SJCRH30 (cell line): ENCODE measurements at regions not wholly inside any gene's neighbourhood (a gene's known extent, or its start where the extent isn't known, plus 50 kb on each side); places are given as distances from the start of the nearest gene placed in this dataset.

ENCODE experiments used
- DNase-seq, 2 experiments: peaks; one replicate each; pipeline ENCODE4 v3.0.0-alpha.2; 2015 to 2020
- H3K27ac ChIP-seq: fragments of 250-450 bp; sonication (Bioruptor Pico); 2 replicates; pipeline ENCODE4 v1.5.1; 2020; ENCODE audit warnings: mild to moderate bottlenecking, moderate library complexity
- H3K27me3 ChIP-seq: fragments of 250-450 bp; sonication (Bioruptor Pico); 2 replicates; pipeline ENCODE4 v1.5.1; 2020; ENCODE audit warnings: mild to moderate bottlenecking, moderate library complexity
- H3K36me3 ChIP-seq: fragments of 250-450 bp; sonication (Bioruptor Pico); 2 replicates; pipeline ENCODE4 v1.5.1; 2020; ENCODE audit warnings: mild to moderate bottlenecking, moderate library complexity
- H3K4me1 ChIP-seq: fragments of 250-450 bp; sonication (Bioruptor Pico); 2 replicates; pipeline ENCODE4 v1.5.1; 2020; ENCODE audit warnings: mild to moderate bottlenecking, moderate library complexity
- H3K4me3 ChIP-seq: fragments of 250-450 bp; sonication (Bioruptor Pico); 2 replicates; pipeline ENCODE4 v1.5.1; 2020; ENCODE audit warnings: mild to moderate bottlenecking, moderate library complexity
- H3K9me3 ChIP-seq: fragments of 250-450 bp; sonication (Bioruptor Pico); replicated peaks from 2 replicates; pipeline ENCODE4 v1.5.1; 2020; ENCODE audit warnings: mild to moderate bottlenecking, moderate library complexity

DNA sequence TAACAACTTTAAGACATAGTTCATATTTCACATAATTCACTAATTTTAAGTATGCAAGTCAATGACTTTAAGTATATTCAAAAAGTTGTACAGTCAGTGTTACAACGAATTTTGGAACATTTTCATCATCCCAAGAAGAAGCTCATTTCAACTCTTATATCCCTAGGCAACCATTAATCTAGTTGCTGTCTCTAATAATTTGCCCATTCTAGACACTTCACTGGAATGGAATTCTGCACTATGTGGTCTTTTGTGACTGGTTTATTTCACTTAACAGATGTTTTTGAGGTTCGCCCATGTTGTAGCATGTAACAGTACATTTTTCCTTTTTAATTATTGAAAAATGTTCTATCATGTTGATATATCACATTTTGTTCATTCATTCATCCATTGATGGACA, 104.2 kb upstream of the SPRED1 start:
- no peak overlapping the region for H3K4me3 ChIP-seq
- H3K27me3 ChIP-seq: no peaks in the 10 kb centered on the region
- 0 out of 2 replicates have a peak, but pooled peaks cover 6% of the 10 kb centered on the region for H3K9me3 ChIP-seq
- H3K36me3 ChIP-seq: no peaks in the 10 kb centered on the region
- H3K4me1 ChIP-seq: no peaks in the 10 kb centered on the region
- no peak overlapping the region for H3K27ac ChIP-seq
- no peak for DNase-seq

DNA sequence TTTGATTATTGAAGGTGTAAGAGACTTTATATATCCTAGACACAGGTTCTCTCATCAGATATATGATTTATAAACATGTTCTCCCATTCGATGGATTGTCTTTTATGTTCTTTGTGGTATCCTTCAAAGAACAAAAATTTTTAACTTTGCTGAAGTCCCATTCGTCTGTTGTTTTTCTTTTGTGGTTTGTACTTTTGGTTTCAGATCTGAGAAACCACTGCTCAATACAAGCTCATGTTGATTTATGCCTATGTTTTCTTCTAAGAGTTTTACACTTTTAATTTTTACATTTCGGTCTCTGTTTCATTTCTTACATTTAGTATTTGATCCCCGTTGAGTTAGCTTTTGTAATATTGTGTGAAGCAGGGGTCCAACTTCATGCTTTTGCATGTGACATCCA, 103.3 kb upstream of the SPRED1 start:
- Histone ChIP-seq H3K27ac (no peak overlapping the region), H3K4me1 (no peaks in the 10 kb centered on the region), H3K9me3 (0 out of 2 replicates have a peak, but pooled peaks cover 6% of the 10 kb centered on the region), H3K36me3 (no peaks in the 10 kb centered on the region), H3K27me3 (no peaks in the 10 kb centered on the region), H3K4me3 (no peak overlapping the region)
- no peak for DNase-seq

DNA sequence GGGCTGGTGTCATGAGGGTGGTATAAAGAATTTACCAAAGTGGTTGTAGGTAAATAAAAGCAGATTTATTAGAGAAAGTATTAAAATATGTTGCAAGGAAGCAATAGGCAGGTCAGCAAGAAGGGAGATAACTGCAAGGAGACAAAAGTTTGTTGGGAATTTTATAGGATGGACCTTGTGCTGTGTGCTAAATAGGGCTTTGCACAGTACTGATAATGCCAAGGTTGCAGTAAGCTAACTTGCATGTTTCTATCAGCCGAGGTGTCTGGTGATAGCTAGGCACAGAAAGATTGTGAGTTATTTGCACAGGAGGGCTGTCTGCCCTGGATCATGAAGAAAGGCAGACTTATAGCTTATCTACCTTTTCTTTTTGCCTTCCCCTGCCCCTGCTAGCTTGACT, 102.5 kb upstream of the SPRED1 start:
- Histone ChIP-seq H3K9me3 (0 out of 2 replicates have a peak, but pooled peaks cover 6% of the 10 kb centered on the region), H3K36me3 (no peaks in the 10 kb centered on the region), H3K4me1 (no peaks in the 10 kb centered on the region), H3K27me3 (no peaks in the 10 kb centered on the region), H3K27ac (no peak overlapping the region), H3K4me3 (no peak overlapping the region)
- DNase-seq: no peak

DNA sequence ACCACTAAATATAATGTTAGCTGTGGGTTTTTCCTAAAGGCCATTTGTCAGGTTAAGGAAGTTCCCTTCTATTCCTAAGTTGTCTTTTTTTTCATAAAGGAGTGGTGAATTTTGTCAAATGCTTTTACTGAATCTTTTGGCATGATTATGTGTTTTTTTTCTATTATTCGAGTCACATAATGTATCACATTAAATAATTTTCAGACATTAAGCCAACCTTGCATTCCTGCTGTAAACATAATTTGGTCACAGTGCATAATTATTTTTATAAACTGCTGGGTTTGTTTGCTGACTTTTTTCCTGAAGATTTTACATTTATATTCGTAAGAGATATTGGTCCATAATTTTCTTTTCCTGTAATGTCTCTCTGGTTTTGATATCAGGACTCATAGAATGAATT, 101.8 kb upstream of the SPRED1 start:
- H3K36me3 ChIP-seq: no peaks in the 10 kb centered on the region
- H3K27ac ChIP-seq: no peak overlapping the region
- no peak overlapping the region for H3K4me3 ChIP-seq
- H3K4me1 ChIP-seq: no peaks in the 10 kb centered on the region
- H3K27me3 ChIP-seq: no peaks in the 10 kb centered on the region
- 0 out of 2 replicates have a peak, but pooled peaks cover 6% of the 10 kb centered on the region for H3K9me3 ChIP-seq
- no peak for DNase-seq

DNA sequence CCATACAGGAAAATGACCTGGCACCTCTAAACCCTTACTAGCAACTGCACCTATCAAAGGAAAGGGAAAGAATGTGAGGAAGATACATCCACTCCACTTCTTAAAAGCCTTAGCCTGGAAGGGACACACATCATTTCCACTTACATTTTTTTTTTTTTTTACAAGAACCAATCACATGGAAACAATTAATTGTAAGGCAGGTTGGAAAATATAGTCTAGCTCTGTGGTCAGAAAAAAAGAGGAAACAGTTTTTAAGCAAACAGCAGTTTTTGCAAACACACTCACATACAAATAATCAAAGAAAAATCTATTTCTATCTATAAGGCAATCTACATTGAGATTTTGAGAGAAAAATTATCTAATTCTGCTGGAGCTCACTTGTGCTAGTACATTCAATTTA, 98.9 kb upstream of the SPRED1 start:
- DNase-seq: no peak
- Histone ChIP-seq H3K4me1 (no peaks in the 10 kb centered on the region), H3K27ac (no peak overlapping the region), H3K36me3 (no peaks in the 10 kb centered on the region), H3K9me3 (0 out of 2 replicates have a peak, but pooled peaks cover 9% of the 10 kb centered on the region), H3K4me3 (no peak overlapping the region), H3K27me3 (no peaks in the 10 kb centered on the region)

DNA sequence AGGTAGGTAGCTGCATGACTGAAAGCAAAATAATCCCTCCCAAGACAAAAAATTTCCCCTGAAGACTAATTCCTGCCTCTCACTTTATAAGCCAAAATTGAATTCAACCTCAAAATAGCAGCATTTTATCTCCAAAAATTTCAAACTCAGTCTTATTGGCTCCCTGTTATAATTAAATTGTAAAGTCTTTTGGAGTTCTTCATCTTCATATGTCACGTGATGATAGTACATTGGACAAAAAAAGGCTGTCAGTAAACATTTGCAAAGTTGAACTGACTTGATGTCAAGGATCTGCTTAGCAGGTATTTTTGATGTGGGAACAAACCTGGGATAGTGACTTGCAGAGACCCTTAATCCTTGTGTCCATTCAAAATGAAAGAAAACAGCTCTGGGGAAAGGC, 98.4 kb upstream of the SPRED1 start:
- no peaks in the 10 kb centered on the region for H3K27me3 ChIP-seq
- H3K4me3 ChIP-seq: no peak overlapping the region
- DNase-seq: no peak
- H3K4me1 ChIP-seq: no peaks in the 10 kb centered on the region
- 0 out of 2 replicates have a peak, but pooled peaks cover 9% of the 10 kb centered on the region for H3K9me3 ChIP-seq
- no peak overlapping the region for H3K27ac ChIP-seq
- no peaks in the 10 kb centered on the region for H3K36me3 ChIP-seq

DNA sequence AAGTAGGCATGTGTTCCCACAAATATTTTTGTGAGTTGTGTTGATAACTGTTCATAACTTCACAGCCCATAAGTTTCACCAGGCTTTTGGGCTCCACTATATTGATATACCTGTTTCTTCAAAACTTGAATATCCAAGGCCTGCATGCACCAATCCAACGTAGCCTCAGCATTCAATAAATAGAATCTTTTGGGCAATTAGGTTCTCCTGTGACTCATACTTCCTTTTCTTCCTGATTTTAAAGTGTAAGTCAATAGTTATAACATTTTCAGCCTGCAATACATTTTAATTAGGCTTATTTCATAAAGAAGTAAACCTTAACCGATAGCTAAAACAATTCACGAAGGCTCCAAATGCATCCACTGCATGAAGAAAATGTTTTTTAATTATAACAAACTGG, 97.8 kb upstream of the SPRED1 start:
- Histone ChIP-seq H3K4me3 (no peak overlapping the region), H3K27me3 (no peaks in the 10 kb centered on the region), H3K27ac (no peak overlapping the region), H3K36me3 (no peaks in the 10 kb centered on the region), H3K4me1 (no peaks in the 10 kb centered on the region), H3K9me3 (0 out of 2 replicates have a peak, but pooled peaks cover 9% of the 10 kb centered on the region)
- no peak for DNase-seq

DNA sequence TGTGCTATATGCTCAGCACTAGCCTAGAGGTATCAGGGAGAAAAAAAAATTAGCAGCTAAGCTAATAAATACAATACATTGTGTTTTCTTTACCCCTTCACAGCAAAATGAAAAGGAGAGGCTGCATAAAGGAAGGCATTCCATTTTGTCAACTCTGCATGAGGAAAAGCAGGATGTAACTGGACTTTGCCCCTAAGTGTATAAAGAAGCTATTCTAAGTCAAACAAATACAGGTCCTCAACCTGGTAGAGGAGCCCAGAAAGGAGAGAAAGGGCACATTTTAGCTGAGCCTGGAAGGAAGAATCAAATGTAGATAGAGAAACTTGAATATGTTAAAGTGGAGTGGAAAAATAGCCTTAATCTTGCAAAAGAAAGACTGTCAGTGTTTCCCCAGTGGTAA, 89.0 kb upstream of the SPRED1 start:
- no peak for DNase-seq
- Histone ChIP-seq H3K9me3 (0 out of 2 replicates have a peak, but pooled peaks cover 3% of the 10 kb centered on the region), H3K27me3 (no peaks in the 10 kb centered on the region), H3K4me3 (no peak overlapping the region), H3K27ac (no peak overlapping the region), H3K4me1 (no peaks in the 10 kb centered on the region), H3K36me3 (no peaks in the 10 kb centered on the region)

DNA sequence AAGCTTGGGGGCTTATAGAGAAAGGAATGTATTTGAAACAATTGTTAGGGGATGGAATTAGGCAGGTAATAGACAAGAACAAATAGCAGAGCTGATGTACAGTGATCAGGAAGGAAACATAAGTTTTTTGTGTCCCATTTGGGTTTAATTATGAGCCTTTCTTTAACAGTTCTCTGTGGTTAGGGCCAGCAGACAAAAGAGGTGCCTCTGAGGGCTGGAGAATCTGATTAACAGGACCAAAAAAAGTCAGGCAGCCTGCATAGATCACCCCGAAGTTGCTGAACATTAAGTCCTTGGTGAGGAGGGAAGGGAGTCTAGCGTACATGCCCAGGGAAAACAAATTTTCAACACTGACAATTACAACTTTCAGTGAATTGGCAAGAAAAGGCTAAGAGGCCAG, 88.6 kb upstream of the SPRED1 start:
- Histone ChIP-seq H3K36me3 (no peaks in the 10 kb centered on the region), H3K27me3 (no peaks in the 10 kb centered on the region), H3K4me3 (no peak overlapping the region), H3K4me1 (no peaks in the 10 kb centered on the region; the same call in 1 of the 2 replicates), H3K27ac (no peak overlapping the region), H3K9me3 (0 out of 2 replicates have a peak, but pooled peaks cover 3% of the 10 kb centered on the region)
- DNase-seq: no peak

DNA sequence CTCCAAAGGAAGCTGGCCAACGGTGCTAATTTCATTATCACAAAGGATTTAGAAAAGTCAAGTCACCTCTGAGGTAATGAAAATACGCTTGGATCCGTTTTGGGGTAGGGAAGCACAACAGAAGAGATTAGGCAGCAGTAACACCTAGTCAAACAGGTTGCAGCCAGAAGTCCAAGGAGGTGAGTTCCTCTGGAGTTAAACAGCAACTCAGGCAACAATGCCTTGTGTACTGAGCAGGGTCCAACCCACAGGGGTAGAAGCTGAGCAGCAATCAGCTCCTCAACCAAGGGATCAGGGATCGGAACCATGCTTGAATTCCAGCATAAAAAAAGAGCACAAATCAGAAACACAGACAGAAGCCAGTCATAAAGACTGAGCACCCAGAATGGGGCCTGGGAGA, 88.1 kb upstream of the SPRED1 start:
- no peaks in the 10 kb centered on the region; the same call in 1 of the 2 replicates for H3K4me1 ChIP-seq
- H3K27me3 ChIP-seq: no peaks in the 10 kb centered on the region
- no peak for DNase-seq
- 0 out of 2 replicates have a peak, but pooled peaks cover 3% of the 10 kb centered on the region for H3K9me3 ChIP-seq
- H3K36me3 ChIP-seq: no peaks in the 10 kb centered on the region
- no peak overlapping the region for H3K4me3 ChIP-seq
- H3K27ac ChIP-seq: no peak overlapping the region

DNA sequence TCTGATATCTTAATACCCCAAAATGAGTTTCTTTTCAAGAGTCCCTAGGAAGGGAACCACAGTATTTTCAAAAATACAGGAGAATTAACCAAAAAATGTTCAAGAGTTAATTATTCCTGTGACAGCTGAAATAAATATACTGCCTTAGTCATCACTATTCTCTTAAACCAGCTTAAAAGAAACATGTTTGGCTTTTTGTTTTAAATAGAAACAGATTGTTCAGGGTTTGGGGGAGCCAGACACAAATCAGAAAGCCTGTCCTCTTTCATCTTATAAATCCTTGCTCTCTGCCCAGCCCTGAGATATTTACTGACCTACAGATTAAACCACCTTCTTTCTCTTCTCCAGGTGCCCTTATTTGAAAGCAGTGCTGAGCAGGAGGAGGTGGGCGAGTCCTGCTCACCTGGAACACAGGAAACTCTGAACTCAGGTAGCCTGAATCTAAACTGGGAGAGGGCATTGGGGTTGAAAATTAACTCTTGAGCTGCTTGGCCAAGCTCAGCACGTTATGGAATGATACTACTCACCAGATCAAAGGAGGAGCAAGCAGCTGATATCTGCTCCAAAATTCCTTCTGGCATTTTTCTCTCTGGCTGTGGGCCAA, 84.1 kb upstream of the SPRED1 start:
- Histone ChIP-seq H3K4me1 (no peaks in the 10 kb centered on the region; the same call in 1 of the 2 replicates), H3K4me3 (no peak overlapping the region), H3K27ac (no peak overlapping the region), H3K27me3 (no peaks in the 10 kb centered on the region), H3K36me3 (no peaks in the 10 kb centered on the region), H3K9me3 (0 out of 2 replicates have a peak, but pooled peaks cover 3% of the 10 kb centered on the region)
- no peak for DNase-seq

DNA sequence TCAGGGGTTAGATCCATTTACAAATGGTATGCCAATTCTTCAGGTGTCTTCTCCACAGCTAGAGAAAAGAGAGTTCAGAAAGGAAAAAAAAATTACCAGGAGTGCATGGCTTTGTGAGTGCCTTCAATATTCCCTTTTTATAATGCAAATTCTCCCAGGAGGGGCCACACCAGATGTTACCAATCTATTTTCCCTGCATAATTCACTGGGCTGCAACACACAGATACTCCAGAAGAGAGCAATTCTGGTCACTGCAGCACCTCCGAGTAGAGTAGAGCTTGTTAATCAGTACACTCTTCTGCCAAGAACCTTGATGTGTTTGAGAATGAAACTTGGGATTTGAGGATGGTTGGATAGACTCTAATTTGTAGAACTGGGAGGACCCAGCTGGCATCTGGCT, 80.7 kb upstream of the SPRED1 start:
- DNase-seq: no peak
- Histone ChIP-seq H3K36me3 (no peaks in the 10 kb centered on the region), H3K4me1 (no peaks in the 10 kb centered on the region; the same call in 1 of the 2 replicates), H3K27ac (no peak overlapping the region), H3K27me3 (no peaks in the 10 kb centered on the region), H3K9me3 (0 out of 2 replicates have a peak, but pooled peaks cover 3% of the 10 kb centered on the region), H3K4me3 (no peak overlapping the region)

DNA sequence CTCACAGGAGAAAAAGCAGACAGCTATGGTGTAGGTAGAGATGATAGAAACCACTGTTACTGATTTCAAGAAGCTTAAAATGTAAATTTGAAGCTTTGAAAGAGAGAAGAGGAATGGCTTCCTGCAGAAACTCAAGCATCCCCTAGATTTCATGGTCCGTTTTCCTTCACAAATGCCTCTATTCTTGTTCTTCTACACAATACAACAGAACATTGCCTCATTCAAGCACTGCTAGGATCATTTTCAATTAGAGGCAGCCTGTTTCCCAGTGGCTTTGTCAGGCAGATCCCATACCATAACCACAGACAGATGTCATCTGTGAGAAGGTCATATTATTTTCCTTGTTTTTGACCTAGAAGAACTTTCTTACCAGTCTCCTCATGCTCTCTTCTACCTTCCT, 77.9 kb upstream of the SPRED1 start:
- DNase-seq: peak in 1 of 2 experiments; percentile 37
- Histone ChIP-seq H3K27ac (no peak overlapping the region), H3K4me1 (no peaks in the 10 kb centered on the region), H3K9me3 (no peaks in the 10 kb centered on the region), H3K27me3 (no peaks in the 10 kb centered on the region), H3K36me3 (no peaks in the 10 kb centered on the region), H3K4me3 (no peak overlapping the region)

DNA sequence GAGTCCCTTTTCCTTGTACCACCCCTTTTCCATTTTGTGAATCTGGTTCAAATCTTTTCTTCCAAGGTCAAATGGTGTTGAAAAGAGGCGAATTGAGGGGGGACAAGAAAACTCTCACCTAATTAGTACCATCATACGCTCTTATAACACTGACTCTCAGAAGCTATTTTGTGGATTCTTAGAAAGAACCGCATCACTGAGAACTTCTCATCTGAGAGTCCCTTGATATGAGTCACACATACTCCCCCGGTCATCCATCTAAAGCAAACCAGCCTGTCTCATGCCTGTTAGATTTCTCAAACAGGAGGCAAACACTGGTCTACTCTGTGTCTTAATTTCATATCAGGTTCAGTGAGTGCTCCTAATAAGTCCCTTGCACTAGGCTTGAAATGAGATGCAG, 76.5 kb upstream of the SPRED1 start:
- H3K27me3 ChIP-seq: no peaks in the 10 kb centered on the region
- H3K4me3 ChIP-seq: no peak overlapping the region
- DNase-seq: no peak
- no peaks in the 10 kb centered on the region for H3K9me3 ChIP-seq
- H3K36me3 ChIP-seq: no peaks in the 10 kb centered on the region
- H3K27ac ChIP-seq: no peak overlapping the region
- no peaks in the 10 kb centered on the region for H3K4me1 ChIP-seq

DNA sequence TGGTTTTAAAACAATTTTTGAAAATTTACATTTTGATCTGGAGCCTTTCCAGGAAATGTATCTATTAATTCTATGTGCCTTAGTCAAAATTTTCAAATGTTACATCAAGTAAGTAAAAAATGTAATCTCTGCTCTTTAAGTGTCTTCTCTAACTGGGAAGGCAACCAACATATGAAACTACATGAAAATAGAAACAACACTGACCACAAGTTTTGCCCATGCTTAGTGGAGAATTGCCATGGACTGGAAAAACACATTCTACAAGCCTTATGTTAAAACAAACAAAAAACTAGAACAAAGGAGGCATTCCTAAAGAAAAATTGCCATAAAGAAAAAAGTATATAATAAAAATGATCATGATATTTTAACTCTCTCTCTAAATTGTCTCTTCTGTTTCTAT, 75.9 kb upstream of the SPRED1 start:
- no peak for DNase-seq
- no peaks in the 10 kb centered on the region for H3K4me1 ChIP-seq
- H3K27me3 ChIP-seq: no peaks in the 10 kb centered on the region
- H3K4me3 ChIP-seq: no peak overlapping the region
- H3K9me3 ChIP-seq: no peaks in the 10 kb centered on the region
- no peak overlapping the region for H3K27ac ChIP-seq
- no peaks in the 10 kb centered on the region for H3K36me3 ChIP-seq

DNA sequence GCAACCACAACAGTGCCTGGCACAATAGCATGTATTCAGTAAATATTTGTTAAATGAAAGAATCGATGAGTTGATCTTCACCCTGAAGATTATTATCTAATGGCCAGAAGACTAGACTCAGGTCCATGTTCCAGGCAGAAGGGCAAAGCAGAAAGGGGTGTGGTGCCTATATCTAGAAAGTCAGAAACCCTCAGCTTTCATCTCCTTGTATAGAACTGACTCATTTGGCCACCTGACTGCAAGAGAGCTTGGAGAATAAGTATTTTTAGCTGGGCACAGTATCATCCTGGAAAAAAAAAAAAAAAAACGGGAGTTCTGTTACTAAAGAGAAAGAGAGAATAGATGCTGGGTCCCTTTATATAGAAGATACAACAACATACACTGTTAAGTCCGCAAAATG, 69.7 kb upstream of the SPRED1 start:
- Histone ChIP-seq H3K36me3 (no peaks in the 10 kb centered on the region), H3K27ac (no peak overlapping the region)
- DNase-seq: no peak

More for the DNA sequence above, 69.7 kb upstream of the SPRED1 start:
- Histone ChIP-seq H3K4me1 (no peaks in the 10 kb centered on the region), H3K4me3 (no peak overlapping the region), H3K9me3 (no peaks in the 10 kb centered on the region), H3K27me3 (no peaks in the 10 kb centered on the region)
